ENCODE measurements at regions not wholly inside any gene's neighbourhood (a gene's known extent, or its start where the extent isn't known, plus 50 kb on each side); places are given as distances from the start of the nearest gene placed in this dataset.

DNA sequence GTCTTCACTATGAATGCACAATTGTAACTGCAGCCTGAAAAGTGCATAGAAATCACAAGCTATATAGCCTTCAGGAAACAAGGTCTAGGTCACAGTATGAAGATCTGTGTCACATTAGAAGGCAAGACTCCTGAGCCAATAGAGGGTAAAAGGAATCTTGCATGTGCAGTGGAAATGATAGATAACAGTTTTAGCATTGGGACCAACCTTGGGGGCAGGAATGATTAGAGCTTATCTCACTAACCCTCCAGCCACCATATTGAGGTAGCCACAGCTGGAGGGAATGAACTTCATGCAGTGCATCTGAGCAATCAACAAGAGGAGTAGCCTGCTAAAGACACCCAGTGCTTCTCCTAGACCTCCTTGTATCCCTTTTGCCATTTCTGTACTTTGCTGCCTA lies 390.1 kb downstream of the LTN1 start:
- TF ChIP-seq, protein P1, sequence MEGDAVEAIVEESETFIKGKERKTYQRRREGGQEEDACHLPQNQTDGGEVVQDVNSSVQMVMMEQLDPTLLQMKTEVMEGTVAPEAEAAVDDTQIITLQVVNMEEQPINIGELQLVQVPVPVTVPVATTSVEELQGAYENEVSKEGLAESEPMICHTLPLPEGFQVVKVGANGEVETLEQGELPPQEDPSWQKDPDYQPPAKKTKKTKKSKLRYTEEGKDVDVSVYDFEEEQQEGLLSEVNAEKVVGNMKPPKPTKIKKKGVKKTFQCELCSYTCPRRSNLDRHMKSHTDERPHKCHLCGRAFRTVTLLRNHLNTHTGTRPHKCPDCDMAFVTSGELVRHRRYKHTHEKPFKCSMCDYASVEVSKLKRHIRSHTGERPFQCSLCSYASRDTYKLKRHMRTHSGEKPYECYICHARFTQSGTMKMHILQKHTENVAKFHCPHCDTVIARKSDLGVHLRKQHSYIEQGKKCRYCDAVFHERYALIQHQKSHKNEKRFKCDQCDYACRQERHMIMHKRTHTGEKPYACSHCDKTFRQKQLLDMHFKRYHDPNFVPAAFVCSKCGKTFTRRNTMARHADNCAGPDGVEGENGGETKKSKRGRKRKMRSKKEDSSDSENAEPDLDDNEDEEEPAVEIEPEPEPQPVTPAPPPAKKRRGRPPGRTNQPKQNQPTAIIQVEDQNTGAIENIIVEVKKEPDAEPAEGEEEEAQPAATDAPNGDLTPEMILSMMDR (IDR thresholded peaks at IDR 0.05; ENCODE audit: insufficient read depth, low read length, poor library complexity, severe bottlenecking): no peak
- no peak for TF ChIP-seq EZH2phosphoT487 (conservative IDR thresholded peaks at IDR 0.05; ENCODE audit: low read length)
